H1 (cell line): ENCODE measurements at regions not wholly inside any gene's neighbourhood (a gene's known extent, or its start where the extent isn't known, plus 50 kb on each side); places are given as distances from the start of the nearest gene placed in this dataset.

Experiments
- CTCF ChIP-seq, 3 experiments: IDR thresholded peaks; 1 replicate in 2 of 3; 2 replicates in 1 of 3; pipeline versions ENCODE4 v1.5.1 to v1.6.1; 2011; ENCODE audit warnings: low read length in 3 of 3, mild to moderate bottlenecking in 3 of 3, inconsistent platforms in 2 of 3, low read depth in 1 of 3, moderate library complexity in 1 of 3; ENCODE audit not compliant: insufficient read depth in 1 of 3; ENCODE audit errors: control extremely low read depth in 1 of 3
- EZH2 ChIP-seq: fragments of 200-600 bp; sonication (generic); IDR thresholded peaks from 2 replicates; pipeline ENCODE4 v1.7.1; 2012; ENCODE audit warnings: low read depth, mild to moderate bottlenecking, moderate library complexity, low read length, inconsistent platforms; ENCODE audit not compliant: severe bottlenecking

GRCh38 chr11:97703851-97704250, 1314.0 kb downstream of the JRKL start:
- TF ChIP-seq CTCF (IDR thresholded peaks at IDR 0.05; ENCODE audit: control extremely low read depth in 1 of 3, insufficient read depth in 1 of 3, low read depth in 1 of 3, low read length in 3 of 3) = no peak
- TF ChIP-seq EZH2 = no peak
